T47D (cell line): ENCODE measurements at regions not wholly inside any gene's neighbourhood (a gene's known extent, or its start where the extent isn't known, plus 50 kb on each side); places are given as distances from the start of the nearest gene placed in this dataset.
A peak's percentile ranks its signal among the peaks of the same experiment; 100 is the strongest.
"Not testable (repeated sequence)": the region's sequence is repeated elsewhere in the genome, so short reads cannot be mapped to it uniquely, and the experiment has no call there.

Experiments
- DNase-seq, 2 experiments: peaks; one replicate each; pipeline versions ENCODE4 v3.0.0 to v3.0.0-alpha.2; 2011 to 2012; ENCODE audit warnings: low read depth in 1 of 2, low spot score in 1 of 2
- JUND ChIP-seq: IDR thresholded peaks from 2 replicates; pipeline ENCODE4 v1.6.1; 2012; ENCODE audit warnings: low read depth
- in situ Hi-C: cut with HindIII; loops from 2 replicates; pipeline ENCODE4 v1.10.0; 2016; ENCODE audit warnings: low sequenced_read_pairs, low pct_unique_long_range_greater_than_20kb

GRCh38 chr16:16722666-16723065 is 343.7 kb downstream of the NPIPA7 start:
- in situ Hi-C loops, DNase-seq: not testable (repeated sequence)

- in situ Hi-C loops = not testable (repeated sequence)
Measured at GRCh38 chr16:16723819-16724519, 345.0 kb downstream of the NPIPA7 start.

GRCh38 chr16:16727048-16727447 is 348.1 kb downstream of the NPIPA7 start:
- in situ Hi-C loops, DNase-seq: not testable (repeated sequence)

More at GRCh38 chr16:16723819-16724519, 345.0 kb downstream of the NPIPA7 start:
- DNase-seq = not testable (repeated sequence)

GRCh38 chr16:16742573-16742972 is 363.6 kb downstream of the NPIPA7 start:
- DNase-seq, in situ Hi-C loops: not testable (repeated sequence)

GRCh38 chr16:16754992-16755667 is 376.2 kb downstream of the NPIPA7 start:
- in situ Hi-C loops, DNase-seq: not testable (repeated sequence)

- TF ChIP-seq JUND = no peak
- DNase-seq = no peak
- in situ Hi-C loops = no loop called here
Measured at GRCh38 chr16:16763449-16763848, 384.5 kb downstream of the NPIPA7 start.

GRCh38 chr16:16770717-16771116 is 391.8 kb downstream of the NPIPA7 start:
- in situ Hi-C loops, DNase-seq: not testable (repeated sequence)

- TF ChIP-seq JUND = no peak
- DNase-seq = no peak
- in situ Hi-C loops = no loop called here
Measured at GRCh38 chr16:16774389-16774788, 395.4 kb downstream of the NPIPA7 start.

GRCh38 chr16:16778332-16778731 is 399.4 kb downstream of the NPIPA7 start:
- TF ChIP-seq JUND = no peak
- DNase-seq = no peak
- in situ Hi-C loops = no loop called here

GRCh38 chr16:16780588-16780987 is 401.6 kb downstream of the NPIPA7 start:
- TF ChIP-seq JUND = no peak
- in situ Hi-C loops = no loop called here

GRCh38 chr16:16782153-16782552 is 403.2 kb downstream of the NPIPA7 start:
- in situ Hi-C loops = no loop called here
- no peak for TF ChIP-seq JUND
- no peak for DNase-seq

More at GRCh38 chr16:16780588-16780987, 401.6 kb downstream of the NPIPA7 start:
- DNase-seq = no peak

- TF ChIP-seq JUND = no peak
- in situ Hi-C loops = no loop called here
- peak in 1 of 2 experiments; percentile 9 for DNase-seq
Measured at GRCh38 chr16:16788004-16788403, 409.1 kb downstream of the NPIPA7 start.

- in situ Hi-C loops = no loop called here
- no peak for DNase-seq
- no peak for TF ChIP-seq JUND
Measured at GRCh38 chr16:16790597-16790996, 411.7 kb downstream of the NPIPA7 start.

GRCh38 chr16:16791051-16791450 is 412.1 kb downstream of the NPIPA7 start:
- no peak for DNase-seq
- in situ Hi-C loops = no loop called here
- no peak for TF ChIP-seq JUND
